GM20000 (cell line): ENCODE measurements at regions not wholly inside any gene's neighbourhood (a gene's known extent, or its start where the extent isn't known, plus 50 kb on each side); places are given as distances from the start of the nearest gene placed in this dataset.

Experiments
- DNase-seq: peaks from one replicate; pipeline ENCODE4 v3.0.0; 2012; ENCODE audit warnings: low spot score
- CTCF ChIP-seq: IDR thresholded peaks from 2 replicates; pipeline ENCODE4 v1.5.1; 2012; ENCODE audit warnings: mild to moderate bottlenecking, control low read depth; ENCODE audit errors: extremely low read depth, missing control alignments

DNA sequence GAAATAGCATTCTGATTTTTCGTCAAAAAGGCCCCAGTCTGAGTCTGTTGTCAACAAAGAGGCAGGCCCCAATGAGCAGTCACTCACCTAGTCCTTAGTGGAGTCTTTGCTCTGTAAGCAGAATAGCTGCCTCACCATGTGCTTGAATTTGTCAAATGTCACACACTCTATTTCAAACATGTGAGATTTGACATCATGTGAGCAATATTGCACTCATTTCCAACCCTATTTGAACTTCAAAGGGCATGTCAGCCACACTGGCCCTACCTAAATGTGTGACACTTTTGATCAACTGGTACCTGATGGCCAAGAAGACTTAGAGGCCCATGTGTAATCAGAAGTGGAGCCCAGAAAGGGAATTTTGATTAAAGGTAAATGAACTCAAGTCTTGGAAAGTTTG is 59.4 kb upstream of the PLAC1 start:
- TF ChIP-seq CTCF, result no peak
- no peak for DNase-seq

DNA sequence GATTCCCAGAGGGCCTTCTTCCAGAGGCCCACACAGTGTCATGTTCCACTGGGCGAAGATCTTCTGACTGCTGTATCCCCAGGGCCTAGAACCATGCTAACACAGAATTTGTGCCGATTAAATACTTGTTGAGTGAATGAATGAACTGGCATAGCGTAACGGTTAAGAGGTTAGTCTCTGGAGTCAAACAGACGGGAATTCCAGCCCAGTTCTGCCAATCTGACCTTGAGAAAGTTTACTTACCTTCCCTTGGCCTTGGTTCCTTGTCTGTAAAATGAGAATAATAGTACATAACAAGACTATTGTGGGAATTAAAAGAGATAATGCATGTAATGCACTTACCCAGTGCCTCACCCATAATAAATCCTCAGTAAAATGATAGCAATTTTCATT is 58.3 kb upstream of the PLAC1 start:
- no peak for TF ChIP-seq CTCF
- no peak for DNase-seq

DNA sequence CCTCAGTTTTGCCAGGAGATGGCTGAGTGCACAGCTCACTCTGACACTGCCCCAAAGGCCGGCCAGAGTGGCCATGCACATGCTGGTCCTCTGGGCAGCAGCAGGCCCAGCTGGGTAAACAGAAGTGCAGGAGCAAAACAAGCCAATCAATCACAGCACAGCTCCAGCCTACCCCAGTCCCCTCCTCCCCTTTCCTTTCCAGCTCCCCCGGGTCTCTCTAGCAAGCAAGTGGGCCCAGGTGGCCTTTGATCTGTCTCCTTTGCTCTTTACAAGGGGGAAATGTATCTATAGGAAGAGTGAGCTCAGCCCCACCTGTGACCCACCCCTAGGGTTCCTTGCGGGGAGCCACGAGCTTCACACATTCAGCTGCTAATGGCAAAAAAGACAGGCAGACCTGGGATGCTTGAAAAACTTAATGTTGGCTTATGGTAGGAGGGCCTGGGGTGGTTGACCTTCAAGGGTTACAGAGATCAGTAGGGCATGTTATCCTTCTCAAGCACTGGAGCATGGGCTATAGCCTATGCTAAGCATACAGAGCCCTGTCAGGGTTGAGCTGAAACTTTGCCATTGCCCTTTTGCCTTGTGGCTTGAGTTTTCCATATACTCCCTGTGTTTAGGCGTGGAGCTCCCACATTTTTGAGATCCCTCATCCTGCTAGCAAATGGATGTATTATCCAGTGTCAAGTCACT is 57.8 kb upstream of the PLAC1 start:
- no peak for TF ChIP-seq CTCF
- DNase-seq, result no peak

DNA sequence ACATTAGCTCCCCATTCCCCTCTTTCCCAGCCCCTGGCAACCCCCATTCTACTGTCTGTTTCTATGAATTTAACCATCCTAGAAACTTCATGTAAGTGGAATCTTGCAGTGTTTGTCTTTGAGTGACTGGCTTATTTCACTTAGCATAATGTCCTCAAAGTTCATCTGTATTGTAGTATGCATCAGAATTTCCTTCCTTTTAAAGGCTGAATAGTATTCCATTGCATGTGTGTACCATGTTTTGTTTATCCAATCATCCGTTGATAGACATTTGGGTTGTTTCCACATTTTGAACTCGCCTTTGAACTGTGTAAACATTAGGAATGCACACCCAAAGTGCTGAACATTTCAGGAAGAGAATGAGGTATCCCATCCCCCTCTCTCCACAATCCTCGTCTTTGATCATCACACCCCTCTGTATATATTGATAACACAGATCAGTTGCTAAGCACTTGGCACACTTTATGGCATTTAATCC is 56.4 kb upstream of the PLAC1 start:
- DNase-seq, result no peak
- TF ChIP-seq CTCF, result no peak

DNA sequence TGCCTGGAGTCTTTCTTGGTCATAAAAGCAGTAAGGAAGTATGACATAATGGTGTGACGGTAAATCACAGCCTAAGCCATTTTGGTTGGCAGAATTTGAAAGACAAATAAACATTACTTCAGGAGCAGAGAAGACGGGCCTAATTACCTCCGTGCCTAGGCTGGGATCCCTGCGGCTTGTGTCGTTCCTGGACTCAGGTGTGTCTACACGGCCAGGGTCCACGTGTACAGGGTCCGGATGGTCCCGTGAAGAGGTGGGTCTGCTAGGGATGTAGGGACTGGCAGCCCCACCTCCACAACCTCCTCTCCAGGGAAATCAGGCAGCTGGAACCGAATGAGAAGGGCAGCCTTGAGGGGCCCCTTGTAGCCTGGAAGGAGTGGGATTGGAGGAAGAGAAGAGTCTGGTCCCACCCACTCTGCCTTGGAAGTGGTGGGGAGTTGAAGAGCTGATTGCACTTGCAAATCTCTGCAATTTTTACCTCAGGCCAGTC is 55.4 kb upstream of the PLAC1 start:
- no peak for TF ChIP-seq CTCF
- no peak for DNase-seq

DNA sequence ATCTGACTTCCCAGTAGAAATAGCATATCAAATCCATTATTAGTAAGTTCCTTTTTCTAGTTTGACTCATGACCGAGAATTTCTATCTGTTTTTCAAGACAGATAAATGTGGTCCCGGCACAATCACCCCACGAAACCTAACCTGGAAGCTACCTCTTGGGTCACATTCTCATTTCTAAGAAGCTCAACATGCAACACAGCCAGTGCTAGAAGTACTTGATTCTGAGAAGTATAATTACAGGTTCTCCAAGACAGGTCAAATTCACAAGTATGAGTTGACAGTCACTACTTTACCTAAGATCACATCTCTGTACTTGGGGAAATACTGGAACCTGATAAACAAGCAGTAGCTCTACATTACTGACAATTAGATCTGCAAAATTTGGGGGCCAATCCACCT is 54.0 kb upstream of the PLAC1 start:
- peak; percentile 8 for DNase-seq
- no peak for TF ChIP-seq CTCF

DNA sequence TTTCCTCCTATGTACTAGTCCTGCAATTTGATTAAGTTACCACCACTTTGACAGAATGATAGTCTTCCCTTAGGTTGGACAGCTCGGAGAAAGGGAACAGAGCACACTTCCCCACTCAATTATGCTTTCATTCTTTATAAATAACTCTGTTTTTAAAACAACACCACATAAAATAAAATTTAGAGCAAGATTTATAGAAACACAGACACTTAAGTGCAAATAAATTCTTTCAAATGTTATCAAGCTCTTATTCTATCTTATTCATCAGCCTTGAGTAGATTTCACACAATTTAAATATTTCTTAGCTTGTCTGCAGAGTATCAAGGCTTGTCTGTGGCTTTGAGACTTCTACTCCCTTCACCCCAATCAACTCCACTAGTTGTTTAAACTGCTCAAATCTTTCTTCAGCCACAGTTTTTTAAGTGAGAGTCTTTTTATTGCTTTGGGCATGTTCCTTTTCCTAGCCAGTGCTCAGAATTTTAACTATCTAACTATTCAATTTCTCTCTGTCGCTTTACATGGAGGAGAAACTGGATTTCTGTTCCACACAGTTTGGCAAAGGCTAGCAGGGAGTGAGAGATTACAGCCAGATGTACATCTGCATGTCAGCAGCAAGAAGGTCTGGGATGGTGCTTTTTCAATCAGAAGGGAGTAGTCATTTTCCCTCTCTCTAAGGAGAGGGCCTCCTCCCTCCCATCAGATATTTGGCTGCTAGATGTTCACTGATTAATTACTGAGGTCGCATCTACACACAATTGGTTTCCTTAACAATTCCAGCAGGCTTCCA is 53.1 kb upstream of the PLAC1 start:
- TF ChIP-seq CTCF, result no peak

More for the DNA sequence above, 53.1 kb upstream of the PLAC1 start:
- no peak for DNase-seq
